RPMI8226 (cell line): ENCODE measurements at regions not wholly inside any gene's neighbourhood (a gene's known extent, or its start where the extent isn't known, plus 50 kb on each side); places are given as distances from the start of the nearest gene placed in this dataset.

Source experiments
- DNase-seq: peaks from one replicate; pipeline ENCODE4 v3.0.0-alpha.2; 2015

- no peak for DNase-seq
Observed at GRCh38 chr4:54913751-54914526, 211.5 kb downstream of the KDR start.

GRCh38 chr4:54912155-54912554, 213.2 kb downstream of the KDR start:
- no peak for DNase-seq

GRCh38 chr4:54909961-54910360, 215.4 kb downstream of the KDR start:
- DNase-seq, result no peak

GRCh38 chr4:54908763-54909162, 216.6 kb downstream of the KDR start:
- no peak for DNase-seq

GRCh38 chr4:54904953-54905352, 220.4 kb downstream of the KDR start:
- no peak for DNase-seq

GRCh38 chr4:54902976-54903375, 222.4 kb downstream of the KDR start:
- no peak for DNase-seq

- DNase-seq, result no peak
Observed at GRCh38 chr4:54902271-54902670, 223.1 kb downstream of the KDR start.

GRCh38 chr4:54901202-54901601, 224.2 kb downstream of the KDR start:
- DNase-seq, result no peak

GRCh38 chr4:54898656-54899340, 226.6 kb downstream of the KDR start:
- DNase-seq, result no peak

- DNase-seq, result no peak
Observed at GRCh38 chr4:54898056-54898562, 227.3 kb downstream of the KDR start.

GRCh38 chr4:54897590-54897989, 227.8 kb downstream of the KDR start:
- no peak for DNase-seq

- DNase-seq, result no peak
Observed at GRCh38 chr4:54882616-54883015, 224.9 kb downstream of the KIT start.

- DNase-seq, result no peak
Observed at GRCh38 chr4:54879576-54879975, 221.8 kb downstream of the KIT start.

GRCh38 chr4:54877006-54877405, 219.2 kb downstream of the KIT start:
- no peak for DNase-seq

- no peak for DNase-seq
Observed at GRCh38 chr4:54872261-54872660, 214.5 kb downstream of the KIT start.

GRCh38 chr4:54863571-54864255, 206.0 kb downstream of the KIT start:
- DNase-seq, result no peak

GRCh38 chr4:54861201-54861600, 203.4 kb downstream of the KIT start:
- no peak for DNase-seq

- DNase-seq, result no peak
Observed at GRCh38 chr4:54855191-54855854, 197.6 kb downstream of the KIT start.

- no peak for DNase-seq
Observed at GRCh38 chr4:54852602-54853001, 194.8 kb downstream of the KIT start.

- no peak for DNase-seq
Observed at GRCh38 chr4:54852054-54852453, 194.3 kb downstream of the KIT start.

GRCh38 chr4:54844911-54845310, 187.2 kb downstream of the KIT start:
- DNase-seq, result no peak

GRCh38 chr4:54843946-54844345, 186.2 kb downstream of the KIT start:
- no peak for DNase-seq

- no peak for DNase-seq
Observed at GRCh38 chr4:54843106-54843505, 185.3 kb downstream of the KIT start.
